GM23338 (cell line): ENCODE measurements at regions not wholly inside any gene's neighbourhood (a gene's known extent, or its start where the extent isn't known, plus 50 kb on each side); places are given as distances from the start of the nearest gene placed in this dataset.

Experiments used
- ATAC-seq: fragments of 200-7000 bp; cut with Tn5 transposase; 3 replicates; pipeline ENCODE4 v1.9.1; 2020
- DNase-seq: peaks from one replicate; pipeline ENCODE4 v3.0.0-alpha.2; 2015; ENCODE audit warnings: low spot score
- H2AFZ ChIP-seq: fragments of 200-600 bp; sonication (generic); 2 replicates; pipeline ENCODE4 v1.8.0; 2016; ENCODE audit warnings: antibody characterized with exemption, mild to moderate bottlenecking, moderate library complexity
- H3F3A ChIP-seq: fragments of 200-600 bp; sonication (generic); replicated peaks from 2 replicates; pipeline ENCODE4 v1.8.0; 2017; ENCODE audit warnings: antibody characterized with exemption, mixed run types, low read depth
- H3K27ac ChIP-seq: fragments of 200-600 bp; sonication (generic); 2 replicates; pipeline ENCODE4 v1.6.1; 2016; ENCODE audit warnings: low read depth
- H3K27me3 ChIP-seq: fragments of 200-600 bp; sonication (generic); 2 replicates; pipeline ENCODE4 v1.8.0; 2016; ENCODE audit warnings: mild to moderate bottlenecking, mixed run types, moderate library complexity; ENCODE audit not compliant: insufficient read depth
- H3K36me3 ChIP-seq: fragments of 200-600 bp; sonication (generic); 2 replicates; pipeline ENCODE4 v1.8.0; 2016; ENCODE audit warnings: mild to moderate bottlenecking; ENCODE audit not compliant: insufficient read depth
- H3K4me1 ChIP-seq: fragments of 200-600 bp; sonication (generic); 2 replicates; pipeline ENCODE4 v1.8.0; 2016; ENCODE audit warnings: mild to moderate bottlenecking, moderate library complexity; ENCODE audit not compliant: insufficient read depth
- H3K4me2 ChIP-seq: fragments of 200-600 bp; sonication (generic); 2 replicates; pipeline ENCODE4 v1.7.1; 2017; ENCODE audit warnings: mixed run types
- H3K4me3 ChIP-seq: fragments of 200-600 bp; sonication (generic); 2 replicates; pipeline ENCODE4 v1.6.1; 2016; ENCODE audit warnings: mixed run types
- H3K79me2 ChIP-seq: fragments of 200-600 bp; sonication (generic); replicated peaks from 2 replicates; pipeline ENCODE4 v1.8.0; 2017; ENCODE audit warnings: mild to moderate bottlenecking; ENCODE audit not compliant: insufficient read depth
- H3K9me2 ChIP-seq: fragments of 200-600 bp; sonication (generic); 2 replicates; pipeline ENCODE4 v1.8.0; 2017; ENCODE audit not compliant: insufficient read depth
- H4K20me1 ChIP-seq: fragments of 200-600 bp; sonication (generic); replicated peaks from 2 replicates; pipeline ENCODE4 v1.8.0; 2017; ENCODE audit warnings: mild to moderate bottlenecking; ENCODE audit not compliant: insufficient read depth
- H3K27ac Mint-ChIP-seq: 2 replicates; pipeline ENCODE4 v1.8.0; 2020; ENCODE audit warnings: inconsistent platforms, mild to moderate bottlenecking, moderate library complexity, mixed read lengths
- H3K27me3 Mint-ChIP-seq: 3 replicates; pipeline ENCODE4 v1.8.0; 2022; ENCODE audit warnings: low read depth, mild to moderate bottlenecking, moderate library complexity, mixed read lengths, inconsistent platforms; ENCODE audit not compliant: insufficient read depth, poor library complexity
- H3K36me3 Mint-ChIP-seq: 3 replicates; pipeline ENCODE4 v1.8.0; 2021; ENCODE audit warnings: low read depth, mild to moderate bottlenecking, inconsistent platforms, moderate library complexity, mixed read lengths
- H3K4me1 Mint-ChIP-seq: 3 replicates; pipeline ENCODE4 v1.8.0; 2020; ENCODE audit warnings: mild to moderate bottlenecking, inconsistent platforms, mixed read lengths
- H3K4me3 Mint-ChIP-seq: 3 replicates; pipeline ENCODE4 v1.8.0; 2021; ENCODE audit warnings: moderate library complexity, mild to moderate bottlenecking, inconsistent platforms, mixed read lengths
- H3K9me3 Mint-ChIP-seq: 3 replicates; pipeline ENCODE4 v1.8.0; 2020; ENCODE audit warnings: moderate library complexity, mild to moderate bottlenecking, inconsistent platforms, mixed read lengths
- EZH2phosphoT487 ChIP-seq: fragments of 200-600 bp; sonication (generic); IDR thresholded peaks from one replicate; pipeline ENCODE4 v1.8.1; 2018; ENCODE audit warnings: antibody characterized with exemption; ENCODE audit not compliant: unreplicated experiment
- POLR2AphosphoS5 ChIP-seq: IDR thresholded peaks from 2 replicates; pipeline ENCODE4 v1.6.1; 2016; ENCODE audit warnings: antibody characterized with exemption, low read depth
- TF ChIP-seq, protein P1 (sequence below): IDR thresholded peaks from one replicate; pipeline ENCODE4 v1.6.1; 2018; ENCODE audit warnings: antibody characterized with exemption; ENCODE audit not compliant: unreplicated experiment
- TF ChIP-seq, protein P2 (sequence below), 2 experiments: fragments of 200-600 bp in 1 of 2; sonication (generic) in 1 of 2; conservative IDR thresholded peaks; 2 replicates each; pipeline versions ENCODE4 v1.5.1 to v1.6.1; 2016 to 2017; ENCODE audit warnings: antibody characterized with exemption in 2 of 2, low read depth in 2 of 2, mild to moderate bottlenecking in 2 of 2, moderate library complexity in 1 of 2
- TF ChIP-seq, protein P3 (sequence below): IDR thresholded peaks from 2 replicates; pipeline ENCODE4 v1.6.1; 2016; ENCODE audit warnings: antibody characterized with exemption
- TF ChIP-seq, protein P4 (sequence below): fragments of 250-450 bp; sonication (Bioruptor Pico); IDR thresholded peaks from 2 replicates; pipeline ENCODE4 v1.5.0; 2020; ENCODE audit warnings: mild to moderate bottlenecking, moderate library complexity

DNA sequence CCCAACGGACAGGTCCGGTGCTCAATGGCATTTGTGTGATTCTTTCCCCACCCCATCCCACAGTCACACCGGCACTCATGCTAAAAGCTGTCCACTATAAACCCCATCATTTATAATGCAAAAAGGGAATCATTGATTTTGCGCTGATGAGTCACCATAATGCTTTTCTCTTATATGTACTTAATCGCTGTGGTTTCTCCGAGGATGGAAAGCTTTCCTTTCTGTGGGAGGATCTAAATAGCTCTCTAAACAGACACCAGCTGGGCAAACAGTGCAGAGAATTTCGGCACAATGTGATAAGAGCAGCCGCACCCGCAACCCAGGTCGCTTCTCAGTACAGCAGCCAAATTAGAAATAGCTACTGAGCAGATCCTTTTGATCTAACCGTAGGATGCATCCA is 85.6 kb downstream of the SETD4 start:
- no peaks in the 10 kb centered on the region for H3F3A ChIP-seq
- no peaks in the 10 kb centered on the region for H4K20me1 ChIP-seq
- H2AFZ ChIP-seq: 0 out of 2 replicates have a peak overlapping the region, but pooled peaks have one; percentile 63
- Mint-ChIP-seq H3K36me3 (no peaks in the 10 kb centered on the region), H3K4me1 (no peaks in the 10 kb centered on the region), H3K9me3 (peaks cover 11% of the 10 kb centered on the region; the same call in 2 of the 3 replicates), H3K27me3 (peaks cover 2% of the 10 kb centered on the region), H3K27ac (no peak overlapping the region), H3K4me3 (no peak overlapping the region)
- H3K4me2 ChIP-seq: no peak overlapping the region
- no peak overlapping the region for H3K4me3 ChIP-seq
- no peak for ATAC-seq
- no peak overlapping the region for H3K27ac ChIP-seq
- no peaks in the 10 kb centered on the region for H3K79me2 ChIP-seq
- peaks cover 10% of the 10 kb centered on the region; the same call in 1 of the 2 replicates for H3K9me2 ChIP-seq
- no peak for DNase-seq
- no peaks in the 10 kb centered on the region for H3K36me3 ChIP-seq
- H3K4me1 ChIP-seq: no peaks in the 10 kb centered on the region
- TF ChIP-seq, protein P1, sequence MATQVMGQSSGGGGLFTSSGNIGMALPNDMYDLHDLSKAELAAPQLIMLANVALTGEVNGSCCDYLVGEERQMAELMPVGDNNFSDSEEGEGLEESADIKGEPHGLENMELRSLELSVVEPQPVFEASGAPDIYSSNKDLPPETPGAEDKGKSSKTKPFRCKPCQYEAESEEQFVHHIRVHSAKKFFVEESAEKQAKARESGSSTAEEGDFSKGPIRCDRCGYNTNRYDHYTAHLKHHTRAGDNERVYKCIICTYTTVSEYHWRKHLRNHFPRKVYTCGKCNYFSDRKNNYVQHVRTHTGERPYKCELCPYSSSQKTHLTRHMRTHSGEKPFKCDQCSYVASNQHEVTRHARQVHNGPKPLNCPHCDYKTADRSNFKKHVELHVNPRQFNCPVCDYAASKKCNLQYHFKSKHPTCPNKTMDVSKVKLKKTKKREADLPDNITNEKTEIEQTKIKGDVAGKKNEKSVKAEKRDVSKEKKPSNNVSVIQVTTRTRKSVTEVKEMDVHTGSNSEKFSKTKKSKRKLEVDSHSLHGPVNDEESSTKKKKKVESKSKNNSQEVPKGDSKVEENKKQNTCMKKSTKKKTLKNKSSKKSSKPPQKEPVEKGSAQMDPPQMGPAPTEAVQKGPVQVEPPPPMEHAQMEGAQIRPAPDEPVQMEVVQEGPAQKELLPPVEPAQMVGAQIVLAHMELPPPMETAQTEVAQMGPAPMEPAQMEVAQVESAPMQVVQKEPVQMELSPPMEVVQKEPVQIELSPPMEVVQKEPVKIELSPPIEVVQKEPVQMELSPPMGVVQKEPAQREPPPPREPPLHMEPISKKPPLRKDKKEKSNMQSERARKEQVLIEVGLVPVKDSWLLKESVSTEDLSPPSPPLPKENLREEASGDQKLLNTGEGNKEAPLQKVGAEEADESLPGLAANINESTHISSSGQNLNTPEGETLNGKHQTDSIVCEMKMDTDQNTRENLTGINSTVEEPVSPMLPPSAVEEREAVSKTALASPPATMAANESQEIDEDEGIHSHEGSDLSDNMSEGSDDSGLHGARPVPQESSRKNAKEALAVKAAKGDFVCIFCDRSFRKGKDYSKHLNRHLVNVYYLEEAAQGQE: no peak
- TF ChIP-seq EZH2phosphoT487: no peak
- TF ChIP-seq, protein P2, sequence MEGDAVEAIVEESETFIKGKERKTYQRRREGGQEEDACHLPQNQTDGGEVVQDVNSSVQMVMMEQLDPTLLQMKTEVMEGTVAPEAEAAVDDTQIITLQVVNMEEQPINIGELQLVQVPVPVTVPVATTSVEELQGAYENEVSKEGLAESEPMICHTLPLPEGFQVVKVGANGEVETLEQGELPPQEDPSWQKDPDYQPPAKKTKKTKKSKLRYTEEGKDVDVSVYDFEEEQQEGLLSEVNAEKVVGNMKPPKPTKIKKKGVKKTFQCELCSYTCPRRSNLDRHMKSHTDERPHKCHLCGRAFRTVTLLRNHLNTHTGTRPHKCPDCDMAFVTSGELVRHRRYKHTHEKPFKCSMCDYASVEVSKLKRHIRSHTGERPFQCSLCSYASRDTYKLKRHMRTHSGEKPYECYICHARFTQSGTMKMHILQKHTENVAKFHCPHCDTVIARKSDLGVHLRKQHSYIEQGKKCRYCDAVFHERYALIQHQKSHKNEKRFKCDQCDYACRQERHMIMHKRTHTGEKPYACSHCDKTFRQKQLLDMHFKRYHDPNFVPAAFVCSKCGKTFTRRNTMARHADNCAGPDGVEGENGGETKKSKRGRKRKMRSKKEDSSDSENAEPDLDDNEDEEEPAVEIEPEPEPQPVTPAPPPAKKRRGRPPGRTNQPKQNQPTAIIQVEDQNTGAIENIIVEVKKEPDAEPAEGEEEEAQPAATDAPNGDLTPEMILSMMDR (conservative IDR thresholded peaks at IDR 0.05; ENCODE audit: low read depth in 2 of 2): no peak
- H3K27me3 ChIP-seq: no peaks in the 10 kb centered on the region

DNA sequence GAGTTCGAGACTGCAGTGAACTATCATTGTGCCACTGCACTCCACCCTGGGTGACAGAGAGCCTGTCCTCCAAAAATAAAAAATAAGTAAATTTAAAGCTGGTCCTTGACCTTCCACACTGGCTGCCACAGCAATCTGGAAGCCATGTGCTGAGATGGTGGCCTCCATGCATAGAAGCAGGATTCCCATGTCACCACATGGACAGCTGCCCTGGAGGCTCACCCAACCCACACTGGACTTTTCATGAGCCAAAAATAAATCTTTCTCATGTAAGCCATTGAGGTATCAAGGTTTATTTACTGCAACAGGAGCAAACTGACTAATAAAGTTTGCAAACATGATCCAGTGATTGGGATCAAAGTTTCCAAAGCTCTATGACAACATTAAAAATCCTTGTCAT is 88.5 kb downstream of the SETD4 start:
- Histone ChIP-seq H3K4me2 (no peak overlapping the region), H3K36me3 (no peaks in the 10 kb centered on the region), H3K4me3 (no peak overlapping the region), H3K79me2 (no peaks in the 10 kb centered on the region), H3F3A (no peaks in the 10 kb centered on the region), H3K4me1 (no peaks in the 10 kb centered on the region), H4K20me1 (no peaks in the 10 kb centered on the region), H3K27me3 (no peaks in the 10 kb centered on the region), H2AFZ (no peak overlapping the region), H3K27ac (no peak overlapping the region), H3K9me2 (peaks cover 10% of the 10 kb centered on the region; the same call in 1 of the 2 replicates)
- DNase-seq (no peak), ATAC-seq (no peak)
- Mint-ChIP-seq H3K4me1 (no peaks in the 10 kb centered on the region), H3K9me3 (no peaks in the 10 kb centered on the region), H3K27ac (no peak overlapping the region), H3K36me3 (no peaks in the 10 kb centered on the region), H3K27me3 (peaks cover 2% of the 10 kb centered on the region), H3K4me3 (no peak overlapping the region)
- TF ChIP-seq EZH2phosphoT487 (no peak), POLR2AphosphoS5 (no peak)
- TF ChIP-seq, protein P3, sequence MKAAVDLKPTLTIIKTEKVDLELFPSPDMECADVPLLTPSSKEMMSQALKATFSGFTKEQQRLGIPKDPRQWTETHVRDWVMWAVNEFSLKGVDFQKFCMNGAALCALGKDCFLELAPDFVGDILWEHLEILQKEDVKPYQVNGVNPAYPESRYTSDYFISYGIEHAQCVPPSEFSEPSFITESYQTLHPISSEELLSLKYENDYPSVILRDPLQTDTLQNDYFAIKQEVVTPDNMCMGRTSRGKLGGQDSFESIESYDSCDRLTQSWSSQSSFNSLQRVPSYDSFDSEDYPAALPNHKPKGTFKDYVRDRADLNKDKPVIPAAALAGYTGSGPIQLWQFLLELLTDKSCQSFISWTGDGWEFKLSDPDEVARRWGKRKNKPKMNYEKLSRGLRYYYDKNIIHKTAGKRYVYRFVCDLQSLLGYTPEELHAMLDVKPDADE: no peak
- TF ChIP-seq, protein P4, sequence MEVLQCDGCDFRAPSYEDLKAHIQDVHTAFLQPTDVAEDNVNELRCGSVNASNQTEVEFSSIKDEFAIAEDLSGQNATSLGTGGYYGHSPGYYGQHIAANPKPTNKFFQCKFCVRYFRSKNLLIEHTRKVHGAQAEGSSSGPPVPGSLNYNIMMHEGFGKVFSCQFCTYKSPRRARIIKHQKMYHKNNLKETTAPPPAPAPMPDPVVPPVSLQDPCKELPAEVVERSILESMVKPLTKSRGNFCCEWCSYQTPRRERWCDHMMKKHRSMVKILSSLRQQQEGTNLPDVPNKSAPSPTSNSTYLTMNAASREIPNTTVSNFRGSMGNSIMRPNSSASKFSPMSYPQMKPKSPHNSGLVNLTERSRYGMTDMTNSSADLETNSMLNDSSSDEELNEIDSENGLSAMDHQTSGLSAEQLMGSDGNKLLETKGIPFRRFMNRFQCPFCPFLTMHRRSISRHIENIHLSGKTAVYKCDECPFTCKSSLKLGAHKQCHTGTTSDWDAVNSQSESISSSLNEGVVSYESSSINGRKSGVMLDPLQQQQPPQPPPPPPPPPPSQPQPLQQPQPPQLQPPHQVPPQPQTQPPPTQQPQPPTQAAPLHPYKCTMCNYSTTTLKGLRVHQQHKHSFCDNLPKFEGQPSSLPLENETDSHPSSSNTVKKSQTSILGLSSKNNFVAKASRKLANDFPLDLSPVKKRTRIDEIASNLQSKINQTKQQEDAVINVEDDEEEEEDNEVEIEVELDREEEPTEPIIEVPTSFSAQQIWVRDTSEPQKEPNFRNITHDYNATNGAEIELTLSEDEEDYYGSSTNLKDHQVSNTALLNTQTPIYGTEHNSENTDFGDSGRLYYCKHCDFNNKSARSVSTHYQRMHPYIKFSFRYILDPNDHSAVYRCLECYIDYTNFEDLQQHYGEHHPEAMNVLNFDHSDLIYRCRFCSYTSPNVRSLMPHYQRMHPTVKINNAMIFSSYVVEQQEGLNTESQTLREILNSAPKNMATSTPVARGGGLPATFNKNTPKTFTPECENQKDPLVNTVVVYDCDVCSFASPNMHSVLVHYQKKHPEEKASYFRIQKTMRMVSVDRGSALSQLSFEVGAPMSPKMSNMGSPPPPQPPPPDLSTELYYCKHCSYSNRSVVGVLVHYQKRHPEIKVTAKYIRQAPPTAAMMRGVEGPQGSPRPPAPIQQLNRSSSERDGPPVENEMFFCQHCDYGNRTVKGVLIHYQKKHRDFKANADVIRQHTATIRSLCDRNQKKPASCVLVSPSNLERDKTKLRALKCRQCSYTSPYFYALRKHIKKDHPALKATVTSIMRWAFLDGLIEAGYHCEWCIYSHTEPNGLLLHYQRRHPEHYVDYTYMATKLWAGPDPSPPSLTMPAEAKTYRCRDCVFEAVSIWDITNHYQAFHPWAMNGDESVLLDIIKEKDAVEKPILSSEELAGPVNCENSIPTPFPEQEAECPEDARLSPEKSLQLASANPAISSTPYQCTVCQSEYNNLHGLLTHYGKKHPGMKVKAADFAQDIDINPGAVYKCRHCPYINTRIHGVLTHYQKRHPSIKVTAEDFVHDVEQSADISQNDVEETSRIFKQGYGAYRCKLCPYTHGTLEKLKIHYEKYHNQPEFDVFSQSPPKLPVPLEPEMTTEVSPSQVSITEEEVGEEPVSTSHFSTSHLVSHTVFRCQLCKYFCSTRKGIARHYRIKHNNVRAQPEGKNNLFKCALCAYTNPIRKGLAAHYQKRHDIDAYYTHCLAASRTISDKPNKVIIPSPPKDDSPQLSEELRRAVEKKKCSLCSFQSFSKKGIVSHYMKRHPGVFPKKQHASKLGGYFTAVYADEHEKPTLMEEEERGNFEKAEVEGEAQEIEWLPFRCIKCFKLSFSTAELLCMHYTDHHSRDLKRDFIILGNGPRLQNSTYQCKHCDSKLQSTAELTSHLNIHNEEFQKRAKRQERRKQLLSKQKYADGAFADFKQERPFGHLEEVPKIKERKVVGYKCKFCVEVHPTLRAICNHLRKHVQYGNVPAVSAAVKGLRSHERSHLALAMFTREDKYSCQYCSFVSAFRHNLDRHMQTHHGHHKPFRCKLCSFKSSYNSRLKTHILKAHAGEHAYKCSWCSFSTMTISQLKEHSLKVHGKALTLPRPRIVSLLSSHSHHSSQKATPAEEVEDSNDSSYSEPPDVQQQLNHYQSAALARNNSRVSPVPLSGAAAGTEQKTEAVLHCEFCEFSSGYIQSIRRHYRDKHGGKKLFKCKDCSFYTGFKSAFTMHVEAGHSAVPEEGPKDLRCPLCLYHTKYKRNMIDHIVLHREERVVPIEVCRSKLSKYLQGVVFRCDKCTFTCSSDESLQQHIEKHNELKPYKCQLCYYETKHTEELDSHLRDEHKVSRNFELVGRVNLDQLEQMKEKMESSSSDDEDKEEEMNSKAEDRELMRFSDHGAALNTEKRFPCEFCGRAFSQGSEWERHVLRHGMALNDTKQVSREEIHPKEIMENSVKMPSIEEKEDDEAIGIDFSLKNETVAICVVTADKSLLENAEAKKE (CRISPR knock-in tag): no peak
